GM18498 (cell line): ENCODE measurements at regions not wholly inside any gene's neighbourhood (a gene's known extent, or its start where the extent isn't known, plus 50 kb on each side); places are given as distances from the start of the nearest gene placed in this dataset.
"Not testable (repeated sequence)": the region's sequence is repeated elsewhere in the genome, so short reads cannot be mapped to it uniquely, and the experiment has no call there.

ENCODE experiments used
- ATAC-seq: cut with Tn5 transposase; IDR thresholded peaks from one replicate; pipeline ENCODE4 v1.9.1; 2021; ENCODE audit warnings: mild to moderate bottlenecking, moderate library complexity; ENCODE audit not compliant: unreplicated experiment

GRCh38 chr10:80741278-80741677, 203.6 kb downstream of the SH2D4B start:
- ATAC-seq, result no peak

GRCh38 chr10:80750268-80750667, 212.6 kb downstream of the SH2D4B start:
- ATAC-seq, result no peak

GRCh38 chr10:80751940-80752339, 214.2 kb downstream of the SH2D4B start:
- ATAC-seq, result no peak

GRCh38 chr10:80753612-80754011, 215.9 kb downstream of the SH2D4B start:
- ATAC-seq, result no peak

GRCh38 chr10:80755893-80756292, 218.2 kb downstream of the SH2D4B start:
- ATAC-seq, result no peak

GRCh38 chr10:80759693-80760092, 222.0 kb downstream of the SH2D4B start:
- ATAC-seq, result no peak

GRCh38 chr10:80760914-80761371, 223.2 kb downstream of the SH2D4B start:
- peak; percentile 61 for ATAC-seq

- ATAC-seq, result no peak
These were observed 230.3 kb downstream of the SH2D4B start for GRCh38 chr10:80767963-80768362.

GRCh38 chr10:80769700-80770160, 232.0 kb downstream of the SH2D4B start:
- no peak for ATAC-seq

GRCh38 chr10:80770239-80770638, 232.5 kb downstream of the SH2D4B start:
- ATAC-seq, result no peak

- no peak for ATAC-seq
These were observed 233.6 kb downstream of the SH2D4B start for GRCh38 chr10:80771285-80771684.

GRCh38 chr10:80771902-80772555, 234.3 kb downstream of the SH2D4B start:
- no peak for ATAC-seq

GRCh38 chr10:80772596-80772995, 234.9 kb downstream of the SH2D4B start:
- no peak for ATAC-seq

- no peak for ATAC-seq
These were observed 247.0 kb downstream of the SH2D4B start for GRCh38 chr10:80784695-80785094.

- ATAC-seq, result no peak
These were observed 248.6 kb downstream of the SH2D4B start for GRCh38 chr10:80786322-80786721.

- ATAC-seq, result no peak
These were observed 250.2 kb downstream of the SH2D4B start for GRCh38 chr10:80787952-80788351.

- ATAC-seq, result no peak
These were observed 257.3 kb downstream of the SH2D4B start for GRCh38 chr10:80794994-80795393.

- ATAC-seq, result no peak
These were observed 267.8 kb downstream of the SH2D4B start for GRCh38 chr10:80805343-80806020.

GRCh38 chr10:80814147-80814652, 276.5 kb downstream of the SH2D4B start:
- no peak for ATAC-seq

GRCh38 chr10:80829151-80829550, 291.4 kb downstream of the SH2D4B start:
- ATAC-seq, result no peak

GRCh38 chr10:80829562-80829961, 291.9 kb downstream of the SH2D4B start:
- ATAC-seq, result no peak

- not testable (repeated sequence) for ATAC-seq
These were observed 295.0 kb downstream of the SH2D4B start for GRCh38 chr10:80832693-80833092.
